ENCODE measurements at regions not wholly inside any gene's neighbourhood (a gene's known extent, or its start where the extent isn't known, plus 50 kb on each side); places are given as distances from the start of the nearest gene placed in this dataset.
"Not testable (repeated sequence)": the region's sequence is repeated elsewhere in the genome, so short reads cannot be mapped to it uniquely, and the experiment has no call there.

DNA sequence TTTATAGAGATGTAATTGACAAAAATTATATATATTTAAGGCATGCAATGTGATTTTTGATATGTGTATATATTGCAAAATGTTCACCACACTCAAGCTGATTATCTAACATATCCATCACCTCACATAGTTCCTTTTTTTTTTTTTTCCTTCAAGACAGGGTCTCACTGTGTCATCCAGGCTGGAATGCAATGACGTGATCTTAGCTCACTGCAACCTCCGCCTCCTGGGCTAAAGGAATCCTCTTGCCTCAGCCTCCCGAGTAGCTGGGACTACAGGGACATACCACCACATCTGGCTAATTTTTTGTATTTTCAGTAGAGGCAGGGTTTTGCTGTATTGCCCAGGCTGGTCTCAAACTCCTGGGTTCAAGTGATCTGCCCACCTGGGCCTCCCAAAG lies 65.1 kb upstream of the SLC35C1 start:
- H3K4me1 ChIP-seq = no peaks in the 10 kb centered on the region
- H3K27me3 ChIP-seq = no peaks in the 10 kb centered on the region
- H3K9me3 ChIP-seq = no peaks in the 10 kb centered on the region
- intact Hi-C loops (cut with DNase I; ENCODE audit: low total_unique reads) = no loop called here
- TF ChIP-seq POLR2A (IDR thresholded peaks at IDR 0.05) (no peak), POLR2AphosphoS5 (IDR thresholded peaks at IDR 0.05) (no peak), CTCF (IDR thresholded peaks at IDR 0.05) (no peak)
- DNase-seq (ENCODE audit: low spot score in 2 of 2) = no peak
- no peaks in the 10 kb centered on the region for H3K36me3 ChIP-seq
- H3K4me3 ChIP-seq = no peak overlapping the region
- no peak overlapping the region for H3K27ac ChIP-seq

DNA sequence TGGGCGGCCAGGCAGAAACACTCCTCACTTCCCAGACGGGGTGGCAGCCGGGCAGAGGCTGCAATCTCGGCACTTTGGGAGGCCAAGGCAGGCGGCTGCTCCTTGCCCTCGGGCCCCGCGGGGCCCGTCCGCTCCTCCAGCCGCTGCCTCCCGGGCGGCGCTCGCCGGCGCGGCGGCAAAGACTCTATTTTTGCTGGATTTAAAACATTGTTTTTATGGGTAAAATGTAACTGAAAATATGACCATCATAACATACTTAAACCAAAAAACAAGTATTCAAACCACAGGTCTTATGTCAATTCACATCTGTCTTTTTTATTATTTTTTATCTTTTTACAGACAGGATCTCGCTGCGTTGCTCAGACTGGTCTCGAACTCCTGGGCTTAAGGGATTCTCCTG lies 65.9 kb upstream of the SLC35C1 start:
- H3K36me3 ChIP-seq; H3K4me3 ChIP-seq; intact Hi-C loops (cut with DNase I; ENCODE audit: low total_unique reads); H3K4me1 ChIP-seq; DNase-seq (ENCODE audit: low spot score in 2 of 2); H3K27me3 ChIP-seq; H3K9me3 ChIP-seq; H3K27ac ChIP-seq: not testable (repeated sequence)

GRCh38 chr11:45738194-45738593 lies 66.8 kb upstream of the SLC35C1 start:
- H3K9me3 ChIP-seq; DNase-seq (ENCODE audit: low spot score in 2 of 2); H3K4me1 ChIP-seq; H3K27ac ChIP-seq; H3K27me3 ChIP-seq; H3K4me3 ChIP-seq; H3K36me3 ChIP-seq; intact Hi-C loops (cut with DNase I; ENCODE audit: low total_unique reads): not testable (repeated sequence)

- DNase-seq (ENCODE audit: low spot score in 2 of 2) = no peak
- Histone ChIP-seq H3K4me3 (no peak overlapping the region), H3K27ac (no peak overlapping the region), H3K4me1 (no peaks in the 10 kb centered on the region), H3K36me3 (no peaks in the 10 kb centered on the region), H3K27me3 (no peaks in the 10 kb centered on the region), H3K9me3 (no peaks in the 10 kb centered on the region)
- TF ChIP-seq CTCF (IDR thresholded peaks at IDR 0.05) (no peak), POLR2A (IDR thresholded peaks at IDR 0.05) (no peak), POLR2AphosphoS5 (IDR thresholded peaks at IDR 0.05) (no peak)
- intact Hi-C loops (cut with DNase I; ENCODE audit: low total_unique reads) = no loop called here
Measured at GRCh38 chr11:45737056-45737455, 67.9 kb upstream of the SLC35C1 start.

DNA sequence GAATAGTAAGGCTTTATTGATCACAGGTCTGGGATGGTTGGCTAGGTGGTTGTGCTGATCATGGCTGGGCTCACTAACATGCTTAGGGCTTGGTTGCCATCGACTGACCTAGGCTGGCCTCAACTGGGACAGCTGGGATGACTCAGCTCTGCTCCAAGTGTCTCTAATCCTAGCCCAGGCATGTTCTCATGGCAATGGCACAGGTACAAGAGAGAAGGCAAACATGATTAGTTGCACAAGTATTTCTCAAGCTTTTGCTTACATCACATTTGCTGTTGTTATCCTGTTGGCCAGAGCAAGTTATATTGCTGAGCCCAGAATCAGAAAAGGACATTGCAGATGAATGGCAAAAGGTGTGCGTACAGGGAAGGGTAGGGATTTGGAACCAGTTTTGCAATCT lies 68.5 kb upstream of the SLC35C1 start:
- DNase-seq (ENCODE audit: low spot score in 2 of 2) = peak in 1 of 2 donors; percentile 20
- intact Hi-C loops (cut with DNase I; ENCODE audit: low total_unique reads) = no loop called here
- TF ChIP-seq POLR2A (IDR thresholded peaks at IDR 0.05) = no peak

DNA sequence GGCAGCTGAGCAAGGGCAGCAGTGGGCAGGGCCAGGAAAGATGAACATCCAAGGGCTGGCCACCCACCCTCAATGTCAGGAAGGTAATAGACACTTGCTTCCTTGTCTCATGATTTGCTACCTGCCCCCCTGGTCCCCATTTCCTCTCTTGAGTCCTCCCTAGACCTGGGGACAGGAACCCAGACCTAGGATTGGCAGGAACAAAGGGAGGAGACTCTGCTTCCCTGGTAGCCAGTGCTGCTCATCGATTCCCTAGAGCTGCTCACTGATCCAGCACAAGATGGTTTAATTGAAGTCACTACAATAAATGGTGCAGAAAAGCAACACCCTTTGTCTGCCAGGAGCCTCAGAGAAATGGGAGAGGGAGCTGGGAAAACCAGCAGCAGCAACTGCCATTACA lies 67.8 kb upstream of the CHST1 start:
- no peaks in the 10 kb centered on the region for H3K4me1 ChIP-seq
- no peaks in the 10 kb centered on the region for H3K36me3 ChIP-seq
- intact Hi-C loops (cut with DNase I; ENCODE audit: low total_unique reads) = no loop called here

More for the DNA sequence above, 68.5 kb upstream of the SLC35C1 start:
- no peaks in the 10 kb centered on the region for H3K36me3 ChIP-seq
- H3K9me3 ChIP-seq = no peaks in the 10 kb centered on the region
- H3K27ac ChIP-seq = no peak overlapping the region
- no peaks in the 10 kb centered on the region for H3K4me1 ChIP-seq
- no peaks in the 10 kb centered on the region for H3K27me3 ChIP-seq
- H3K4me3 ChIP-seq = no peak overlapping the region

More for the DNA sequence above, 67.8 kb upstream of the CHST1 start:
- no peak for DNase-seq (ENCODE audit: low spot score in 2 of 2)
- Histone ChIP-seq H3K27me3 (no peaks in the 10 kb centered on the region), H3K27ac (no peak overlapping the region), H3K9me3 (no peaks in the 10 kb centered on the region), H3K4me3 (no peak overlapping the region)
- TF ChIP-seq CTCF (IDR thresholded peaks at IDR 0.05) (no peak), POLR2AphosphoS5 (IDR thresholded peaks at IDR 0.05) (no peak), POLR2A (IDR thresholded peaks at IDR 0.05) (no peak)
